Trophoblast cell (in vitro differentiated cells and primary cell): ENCODE measurements at regions not wholly inside any gene's neighbourhood (a gene's known extent, or its start where the extent isn't known, plus 50 kb on each side); places are given as distances from the start of the nearest gene placed in this dataset.

Source experiments
- DNase-seq, 2 donors: peaks; one replicate each; pipeline ENCODE4 v3.0.0-alpha.2; 2016
- H2AFZ ChIP-seq: 2 replicates; pipeline ENCODE4 v1.6.1; 2013; ENCODE audit warnings: low read length, moderate library complexity, mild to moderate bottlenecking; ENCODE audit not compliant: insufficient read depth, poor library complexity
- H2AK5ac ChIP-seq: 2 replicates; pipeline ENCODE4 v1.6.1; 2013; ENCODE audit warnings: mild to moderate bottlenecking, low read length
- H2BK120ac ChIP-seq: 2 replicates; pipeline ENCODE4 v1.6.1; 2013; ENCODE audit warnings: low read length, mild to moderate bottlenecking, moderate library complexity; ENCODE audit not compliant: insufficient read depth, poor library complexity
- H2BK12ac ChIP-seq: 2 replicates; pipeline ENCODE4 v1.6.1; 2013; ENCODE audit warnings: mild to moderate bottlenecking, low read length, moderate library complexity
- H2BK5ac ChIP-seq: 2 replicates; pipeline ENCODE4 v1.6.1; 2013; ENCODE audit warnings: low read length, low read depth, moderate library complexity, mild to moderate bottlenecking; ENCODE audit not compliant: poor library complexity
- H3K14ac ChIP-seq: 2 replicates; pipeline ENCODE4 v1.6.1; 2013; ENCODE audit warnings: mild to moderate bottlenecking, low read length
- H3K18ac ChIP-seq: 2 replicates; pipeline ENCODE4 v1.6.1; 2013; ENCODE audit warnings: mild to moderate bottlenecking, low read length
- H3K23ac ChIP-seq: 2 replicates; pipeline ENCODE4 v1.6.1; 2013; ENCODE audit warnings: low read length
- H3K27ac ChIP-seq: 2 replicates; pipeline ENCODE4 v1.5.1; 2013; ENCODE audit warnings: low read depth, mild to moderate bottlenecking, inconsistent platforms, low read length, moderate library complexity
- H3K27me3 ChIP-seq: 2 replicates; pipeline ENCODE4 v1.6.1; 2013; ENCODE audit warnings: inconsistent platforms, mild to moderate bottlenecking, low read length, moderate library complexity; ENCODE audit not compliant: insufficient read depth
- H3K36me3 ChIP-seq, 2 experiments: 1 replicate in 1 of 2; 2 replicates in 1 of 2; pipeline ENCODE4 v1.6.1; 2013; ENCODE audit warnings: low read length in 2 of 2, mild to moderate bottlenecking in 2 of 2, moderate library complexity in 1 of 2; ENCODE audit not compliant: insufficient read depth in 2 of 2, control insufficient read depth in 1 of 2
- H3K4ac ChIP-seq: 2 replicates; pipeline ENCODE4 v1.6.1; 2013; ENCODE audit warnings: low read depth, mild to moderate bottlenecking, low read length, moderate library complexity
- H3K4me1 ChIP-seq, 2 experiments: 1 replicate in 1 of 2; 2 replicates in 1 of 2; pipeline ENCODE4 v1.6.1; 2013; ENCODE audit warnings: low read length in 2 of 2, mild to moderate bottlenecking in 2 of 2, moderate library complexity in 1 of 2; ENCODE audit not compliant: insufficient read depth in 2 of 2, control insufficient read depth in 1 of 2
- H3K4me2 ChIP-seq: 2 replicates; pipeline ENCODE4 v1.6.1; 2013; ENCODE audit warnings: inconsistent platforms, mild to moderate bottlenecking, low read length, moderate library complexity
- H3K4me3 ChIP-seq: 2 replicates; pipeline ENCODE4 v1.5.1; 2013; ENCODE audit warnings: mild to moderate bottlenecking, low read depth, low read length, inconsistent platforms
- H3K79me1 ChIP-seq: one replicate; pipeline ENCODE4 v1.6.1; 2013; ENCODE audit warnings: low read length
- H3K79me2 ChIP-seq: 2 replicates; pipeline ENCODE4 v1.6.1; 2013; ENCODE audit warnings: low read length, mild to moderate bottlenecking; ENCODE audit not compliant: control insufficient read depth, insufficient read depth, poor library complexity
- H3K9ac ChIP-seq: 2 replicates; pipeline ENCODE4 v1.6.1; 2013; ENCODE audit warnings: mild to moderate bottlenecking, low read length
- H3K9me3 ChIP-seq: 2 replicates; pipeline ENCODE4 v1.6.1; 2013; ENCODE audit warnings: low read depth, mild to moderate bottlenecking, control low read depth, inconsistent platforms, low read length; ENCODE audit not compliant: insufficient read depth
- H4K12ac ChIP-seq: 2 replicates; pipeline ENCODE4 v1.6.1; 2013; ENCODE audit warnings: low read depth, mild to moderate bottlenecking, low read length, moderate library complexity
- H4K8ac ChIP-seq: 2 replicates; pipeline ENCODE4 v1.6.1; 2013; ENCODE audit warnings: low read depth, mild to moderate bottlenecking, low read length, moderate library complexity
- H4K91ac ChIP-seq: one replicate; pipeline ENCODE4 v1.6.1; 2013; ENCODE audit warnings: low read depth, mild to moderate bottlenecking, low read length, moderate library complexity
- WGBS: extraction: QIAGEN DNeasy Blood & Tissue Kit; methylation state at CpG from one replicate; pipeline ENCODE4 v1.1.7; 2013; ENCODE audit warnings: missing lambda C conversion rate; ENCODE audit not compliant: insufficient read length, insufficient coverage; ENCODE audit errors: extremely low coverage; 5-methylcytosine and 5-hydroxymethylcytosine counted together

DNA sequence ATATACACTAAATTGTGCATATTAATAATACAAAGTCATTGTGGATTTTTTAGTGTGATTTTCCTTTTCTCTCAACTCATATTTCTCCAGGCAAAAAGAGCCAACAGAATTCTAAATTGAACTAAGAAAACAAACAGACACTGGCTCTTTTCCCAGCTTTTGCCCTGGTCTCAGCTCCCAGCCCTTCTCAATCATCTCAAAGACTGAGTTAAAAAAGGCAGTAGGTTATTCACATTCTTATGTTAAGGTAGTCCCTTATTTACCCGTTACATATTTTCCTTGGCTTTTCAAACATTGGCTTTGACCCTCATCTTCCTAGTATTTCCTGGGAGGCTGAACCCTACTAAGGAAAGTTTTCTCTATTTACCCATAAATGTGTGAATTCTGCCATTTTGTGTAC, 753.6 kb downstream of the LIG4 start:
- no peaks in the 10 kb centered on the region for H3K9me3 ChIP-seq
- WGBS = no CpG with 5 or more reads among the region's 1 CpG
- DNase-seq = no peak
- no peak overlapping the region for H2BK5ac ChIP-seq
- no peak overlapping the region for H2AFZ ChIP-seq
- no peak overlapping the region for H3K18ac ChIP-seq
- H3K79me2 ChIP-seq = no peaks in the 10 kb centered on the region
- no peak overlapping the region for H4K8ac ChIP-seq
- H3K4me3 ChIP-seq = no peak overlapping the region
- H2AK5ac ChIP-seq = no peak overlapping the region
- no peak overlapping the region for H3K27ac ChIP-seq
- H3K4me1 ChIP-seq = no peaks in the 10 kb centered on the region
- H4K91ac ChIP-seq = no peak overlapping the region
- no peak overlapping the region for H3K14ac ChIP-seq
- no peaks in the 10 kb centered on the region for H3K79me1 ChIP-seq
- no peak overlapping the region for H3K23ac ChIP-seq
- no peak overlapping the region for H3K4ac ChIP-seq
- no peak overlapping the region for H3K9ac ChIP-seq
- H3K36me3 ChIP-seq = no peaks in the 10 kb centered on the region
- H3K27me3 ChIP-seq = no peaks in the 10 kb centered on the region
- no peak overlapping the region for H3K4me2 ChIP-seq
- no peak overlapping the region for H2BK12ac ChIP-seq
- no peak overlapping the region for H2BK120ac ChIP-seq
- H4K12ac ChIP-seq = no peak overlapping the region

DNA sequence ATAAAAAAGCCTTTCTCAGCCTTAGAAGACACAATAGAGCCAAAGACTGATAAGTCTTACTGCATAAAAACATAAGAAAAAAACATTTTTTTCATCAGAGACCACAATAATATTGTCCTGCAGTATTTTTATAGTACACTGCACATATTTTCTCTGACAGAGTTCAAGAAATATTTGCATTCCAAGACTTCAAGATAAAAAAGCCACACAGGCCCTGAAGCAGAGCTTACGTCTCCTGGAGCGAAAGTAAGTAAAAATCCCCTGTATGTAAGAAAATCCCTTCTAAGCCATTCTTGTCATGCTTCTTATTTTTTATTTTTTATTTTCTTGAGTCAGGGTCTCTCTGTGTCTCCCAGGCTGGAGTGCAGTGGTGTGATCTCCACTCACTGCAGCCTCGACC, 755.9 kb downstream of the LIG4 start:
- no CpG with 5 or more reads among the region's 3 CpGs for WGBS

DNA sequence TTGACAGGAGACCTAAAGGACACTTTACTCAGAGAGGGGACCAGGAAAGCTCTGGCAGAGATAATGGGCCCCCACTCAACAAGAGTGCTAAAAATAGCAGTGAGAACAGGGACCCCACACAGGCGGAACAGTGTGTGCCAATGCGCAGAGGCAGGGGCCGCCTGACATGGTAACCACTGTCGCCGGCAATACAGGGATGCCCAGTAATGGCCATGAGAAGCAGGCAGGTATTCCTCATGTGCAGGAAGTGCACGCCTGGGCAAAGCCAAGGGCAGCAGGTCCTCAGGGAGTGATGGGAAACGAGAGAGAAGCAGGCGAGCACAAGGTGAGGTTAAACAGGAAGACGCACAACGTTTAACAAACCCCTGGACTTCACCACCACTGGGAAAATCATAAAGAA, 757.1 kb downstream of the LIG4 start:
- H3K79me1 ChIP-seq = no peaks in the 10 kb centered on the region
- H2BK5ac ChIP-seq = no peak overlapping the region
- H3K18ac ChIP-seq = no peak overlapping the region
- H4K91ac ChIP-seq = no peak overlapping the region
- no CpG with 5 or more reads among the region's 10 CpGs for WGBS
- no peak overlapping the region for H3K4me3 ChIP-seq
- H3K27ac ChIP-seq = no peak overlapping the region
- peaks cover 1% of the 10 kb centered on the region for H3K9me3 ChIP-seq
- no peak for DNase-seq
- H2AK5ac ChIP-seq = no peak overlapping the region
- H4K8ac ChIP-seq = no peak overlapping the region
- no peak overlapping the region for H3K14ac ChIP-seq
- H3K79me2 ChIP-seq = no peaks in the 10 kb centered on the region
- H3K36me3 ChIP-seq = no peaks in the 10 kb centered on the region
- H4K12ac ChIP-seq = no peak overlapping the region
- no peaks in the 10 kb centered on the region for H3K4me1 ChIP-seq
- H2BK120ac ChIP-seq = no peak overlapping the region
- no peak overlapping the region for H3K9ac ChIP-seq
- H3K27me3 ChIP-seq = no peaks in the 10 kb centered on the region
- H2BK12ac ChIP-seq = no peak overlapping the region
- no peak overlapping the region for H2AFZ ChIP-seq
- no peak overlapping the region for H3K4me2 ChIP-seq
- H3K4ac ChIP-seq = no peak overlapping the region
- no peak overlapping the region for H3K23ac ChIP-seq

More for the DNA sequence above, 755.9 kb downstream of the LIG4 start:
- no peak overlapping the region for H4K91ac ChIP-seq
- H4K8ac ChIP-seq = no peak overlapping the region
- no peak overlapping the region for H2BK120ac ChIP-seq
- no peaks in the 10 kb centered on the region for H3K9me3 ChIP-seq
- H3K4me1 ChIP-seq = no peaks in the 10 kb centered on the region
- no peak overlapping the region for H2BK12ac ChIP-seq
- H2BK5ac ChIP-seq = no peak overlapping the region
- no peaks in the 10 kb centered on the region for H3K79me2 ChIP-seq
- H3K4me3 ChIP-seq = no peak overlapping the region
- H3K36me3 ChIP-seq = no peaks in the 10 kb centered on the region
- H3K9ac ChIP-seq = no peak overlapping the region
- no peak overlapping the region for H4K12ac ChIP-seq
- H2AFZ ChIP-seq = no peak overlapping the region
- H3K27ac ChIP-seq = no peak overlapping the region
- H3K14ac ChIP-seq = no peak overlapping the region
- no peaks in the 10 kb centered on the region for H3K27me3 ChIP-seq
- no peak overlapping the region for H3K23ac ChIP-seq
- no peak overlapping the region for H3K4ac ChIP-seq
- no peaks in the 10 kb centered on the region for H3K79me1 ChIP-seq
- DNase-seq = peak in 1 of 2 donors; percentile 46
- no peak overlapping the region for H3K4me2 ChIP-seq
- no peak overlapping the region for H2AK5ac ChIP-seq
- H3K18ac ChIP-seq = no peak overlapping the region

DNA sequence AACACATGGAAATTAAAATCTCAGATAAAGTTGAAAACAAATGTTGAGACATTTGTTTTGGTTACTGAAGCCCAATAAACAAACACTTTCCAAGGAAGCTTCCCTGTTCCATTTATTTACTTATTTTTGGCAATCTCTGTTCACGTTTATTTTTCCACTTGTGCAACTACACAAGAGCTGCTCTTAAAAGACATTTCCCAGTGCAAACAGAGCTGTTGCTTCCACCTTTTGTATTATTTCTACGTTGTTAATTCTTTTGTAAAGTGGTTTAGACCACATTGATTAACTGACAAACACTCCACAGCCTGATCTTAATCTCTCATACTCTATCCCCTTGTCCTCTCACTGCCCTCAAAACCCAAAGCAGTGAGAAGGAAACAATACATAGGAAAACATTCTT, 757.6 kb downstream of the LIG4 start:
- no peak for DNase-seq
- H2AK5ac ChIP-seq = no peak overlapping the region
- no peak overlapping the region for H3K9ac ChIP-seq
- H2BK120ac ChIP-seq = no peak overlapping the region
- no peaks in the 10 kb centered on the region for H3K4me1 ChIP-seq
- no peak overlapping the region for H3K4ac ChIP-seq
- no peak overlapping the region for H2BK12ac ChIP-seq
- H3K36me3 ChIP-seq = no peaks in the 10 kb centered on the region
- no peak overlapping the region for H3K18ac ChIP-seq
- H3K27me3 ChIP-seq = no peaks in the 10 kb centered on the region
- no peak overlapping the region for H2AFZ ChIP-seq
- no peak overlapping the region for H3K14ac ChIP-seq
- H3K79me1 ChIP-seq = no peaks in the 10 kb centered on the region
- no peak overlapping the region for H2BK5ac ChIP-seq
- no CpG with 5 or more reads among the region's 2 CpGs for WGBS
- H3K9me3 ChIP-seq = peaks cover 6% of the 10 kb centered on the region
- H3K4me3 ChIP-seq = no peak overlapping the region
- H4K91ac ChIP-seq = no peak overlapping the region
- no peak overlapping the region for H3K27ac ChIP-seq
- H4K12ac ChIP-seq = no peak overlapping the region
- no peaks in the 10 kb centered on the region for H3K79me2 ChIP-seq
- no peak overlapping the region for H3K4me2 ChIP-seq
- no peak overlapping the region for H3K23ac ChIP-seq
- H4K8ac ChIP-seq = no peak overlapping the region
